ENCODE measurements at regions not wholly inside any gene's neighbourhood (a gene's known extent, or its start where the extent isn't known, plus 50 kb on each side); places are given as distances from the start of the nearest gene placed in this dataset.

GRCh38 chr6:97535800-97536199, 252.8 kb upstream of the MMS22L start:
- no peak overlapping the region for H3K4me3 ChIP-seq (replicated peaks in 1 of 2; ENCODE audit: low read depth in 2 of 2, low read length in 2 of 2)
- no peak for DNase-seq (ENCODE audit: low read depth in 2 of 2)
- TF ChIP-seq CTCF (IDR thresholded peaks at IDR 0.05; ENCODE audit: low read depth, low read length): no peak

GRCh38 chr6:97548354-97548753, 265.3 kb upstream of the MMS22L start:
- TF ChIP-seq CTCF (IDR thresholded peaks at IDR 0.05; ENCODE audit: low read depth, low read length): no peak
- H3K4me3 ChIP-seq (replicated peaks in 1 of 2; ENCODE audit: low read depth in 2 of 2, low read length in 2 of 2): no peak overlapping the region
- DNase-seq (ENCODE audit: low read depth in 2 of 2): no peak

GRCh38 chr6:97557355-97557754, 274.3 kb upstream of the MMS22L start:
- no peak for TF ChIP-seq CTCF (IDR thresholded peaks at IDR 0.05; ENCODE audit: low read depth, low read length)
- DNase-seq (ENCODE audit: low read depth in 2 of 2): no peak
- no peak overlapping the region for H3K4me3 ChIP-seq (replicated peaks in 1 of 2; ENCODE audit: low read depth in 2 of 2, low read length in 2 of 2)

GRCh38 chr6:97563529-97563928, 280.5 kb upstream of the MMS22L start:
- no peak overlapping the region for H3K4me3 ChIP-seq (replicated peaks in 1 of 2; ENCODE audit: low read depth in 2 of 2, low read length in 2 of 2)
- no peak for TF ChIP-seq CTCF (IDR thresholded peaks at IDR 0.05; ENCODE audit: low read depth, low read length)
- DNase-seq (ENCODE audit: low read depth in 2 of 2): no peak

- TF ChIP-seq CTCF (IDR thresholded peaks at IDR 0.05; ENCODE audit: low read depth, low read length): no peak
- H3K4me3 ChIP-seq (replicated peaks in 1 of 2; ENCODE audit: low read depth in 2 of 2, low read length in 2 of 2): no peak overlapping the region
- no peak for DNase-seq (ENCODE audit: low read depth in 2 of 2)
Observed at GRCh38 chr6:97572943-97573342, 289.9 kb upstream of the MMS22L start.

- DNase-seq (ENCODE audit: low read depth in 2 of 2): peak; percentile 1 to 51
- no peak overlapping the region for H3K4me3 ChIP-seq (replicated peaks in 1 of 2; ENCODE audit: low read depth in 2 of 2, low read length in 2 of 2)
- TF ChIP-seq CTCF (IDR thresholded peaks at IDR 0.05; ENCODE audit: low read depth, low read length): peak; percentile 23
Observed at GRCh38 chr6:97586344-97586743, 303.3 kb upstream of the MMS22L start.

GRCh38 chr6:97591955-97592354, 308.9 kb upstream of the MMS22L start:
- no peak for TF ChIP-seq CTCF (IDR thresholded peaks at IDR 0.05; ENCODE audit: low read depth, low read length)
- H3K4me3 ChIP-seq (replicated peaks in 1 of 2; ENCODE audit: low read depth in 2 of 2, low read length in 2 of 2): no peak overlapping the region
- no peak for DNase-seq (ENCODE audit: low read depth in 2 of 2)
